ENCODE measurements at regions not wholly inside any gene's neighbourhood (a gene's known extent, or its start where the extent isn't known, plus 50 kb on each side); places are given as distances from the start of the nearest gene placed in this dataset.

- TF ChIP-seq CTCF (IDR thresholded peaks at IDR 0.05; ENCODE audit: low read depth, low read length), result no peak
- no peak overlapping the region for H3K4me3 ChIP-seq
- H3K4me1 ChIP-seq (ENCODE audit: low read depth), result no peaks in the 10 kb centered on the region
- no peaks in the 10 kb centered on the region for H3K36me3 ChIP-seq
- no peak overlapping the region for H3K27ac ChIP-seq
- DNase-seq (ENCODE audit: low read depth in 1 of 2, low spot score in 1 of 2), result no peak
- no peaks in the 10 kb centered on the region for H3K27me3 ChIP-seq
- H3K9me3 ChIP-seq (ENCODE audit: low read depth), result no peaks in the 10 kb centered on the region
Measured at GRCh38 chr11:26942356-26942755, 51.6 kb upstream of the FIBIN start.

GRCh38 chr11:26943636-26944035, 50.3 kb upstream of the FIBIN start:
- Histone ChIP-seq H3K4me3 (no peak overlapping the region), H3K4me1 (ENCODE audit: low read depth) (no peaks in the 10 kb centered on the region), H3K9me3 (ENCODE audit: low read depth) (no peaks in the 10 kb centered on the region), H3K36me3 (no peaks in the 10 kb centered on the region), H3K27me3 (no peaks in the 10 kb centered on the region), H3K27ac (no peak overlapping the region)
- no peak for DNase-seq (ENCODE audit: low read depth in 1 of 2, low spot score in 1 of 2)
- no peak for TF ChIP-seq CTCF (IDR thresholded peaks at IDR 0.05; ENCODE audit: low read depth, low read length)

All from cardiac muscle cell (in vitro differentiated cells and primary cell).